Skeletal muscle satellite cell (primary cell): ENCODE measurements at regions not wholly inside any gene's neighbourhood (a gene's known extent, or its start where the extent isn't known, plus 50 kb on each side); places are given as distances from the start of the nearest gene placed in this dataset.

ENCODE experiments used
- H3K27me3 ChIP-seq: 2 replicates; pipeline ENCODE4 v1.7.0; 2013; ENCODE audit warnings: low read length; ENCODE audit not compliant: control insufficient read depth, insufficient read depth
- H3K36me3 ChIP-seq: 2 replicates; pipeline ENCODE4 v1.7.0; 2013; ENCODE audit warnings: mild to moderate bottlenecking, control low read depth, low read length; ENCODE audit not compliant: insufficient read depth
- H3K4me1 ChIP-seq: 2 replicates; pipeline ENCODE4 v1.7.0; 2013; ENCODE audit warnings: low read length; ENCODE audit not compliant: control insufficient read depth, insufficient read depth
- H3K4me2 ChIP-seq: 2 replicates; pipeline ENCODE4 v1.7.0; 2013; ENCODE audit warnings: mild to moderate bottlenecking, low read length
- H3K4me3 ChIP-seq: 2 replicates; pipeline ENCODE4 v1.7.0; 2013; ENCODE audit warnings: low read length
- H3K9ac ChIP-seq: 2 replicates; pipeline ENCODE4 v1.7.0; 2013; ENCODE audit warnings: mild to moderate bottlenecking, low read depth, low read length, moderate library complexity
- H3K9me3 ChIP-seq: replicated peaks from 2 replicates; pipeline ENCODE4 v1.7.0; 2013; ENCODE audit warnings: mild to moderate bottlenecking, control low read depth, low read length

GRCh38 chr5:61924251-61924650 is 381.8 kb upstream of the KIF2A start:
- H3K9ac ChIP-seq: no peak overlapping the region
- no peaks in the 10 kb centered on the region for H3K36me3 ChIP-seq
- no peaks in the 10 kb centered on the region for H3K27me3 ChIP-seq
- H3K4me3 ChIP-seq: no peak overlapping the region
- no peak overlapping the region for H3K4me2 ChIP-seq
- H3K4me1 ChIP-seq: peaks cover 5% of the 10 kb centered on the region
- H3K9me3 ChIP-seq: no peaks in the 10 kb centered on the region

GRCh38 chr5:61926911-61927310 is 379.1 kb upstream of the KIF2A start:
- Histone ChIP-seq H3K4me3 (no peak overlapping the region), H3K27me3 (no peaks in the 10 kb centered on the region), H3K4me1 (no peaks in the 10 kb centered on the region), H3K9me3 (no peaks in the 10 kb centered on the region), H3K4me2 (no peak overlapping the region), H3K9ac (no peak overlapping the region), H3K36me3 (no peaks in the 10 kb centered on the region)

- Histone ChIP-seq H3K4me3 (no peak overlapping the region), H3K9ac (no peak overlapping the region), H3K4me1 (no peaks in the 10 kb centered on the region), H3K9me3 (no peaks in the 10 kb centered on the region), H3K36me3 (no peaks in the 10 kb centered on the region), H3K4me2 (no peak overlapping the region), H3K27me3 (no peaks in the 10 kb centered on the region)
These were observed 374.8 kb upstream of the KIF2A start for GRCh38 chr5:61931236-61931635.

DNA sequence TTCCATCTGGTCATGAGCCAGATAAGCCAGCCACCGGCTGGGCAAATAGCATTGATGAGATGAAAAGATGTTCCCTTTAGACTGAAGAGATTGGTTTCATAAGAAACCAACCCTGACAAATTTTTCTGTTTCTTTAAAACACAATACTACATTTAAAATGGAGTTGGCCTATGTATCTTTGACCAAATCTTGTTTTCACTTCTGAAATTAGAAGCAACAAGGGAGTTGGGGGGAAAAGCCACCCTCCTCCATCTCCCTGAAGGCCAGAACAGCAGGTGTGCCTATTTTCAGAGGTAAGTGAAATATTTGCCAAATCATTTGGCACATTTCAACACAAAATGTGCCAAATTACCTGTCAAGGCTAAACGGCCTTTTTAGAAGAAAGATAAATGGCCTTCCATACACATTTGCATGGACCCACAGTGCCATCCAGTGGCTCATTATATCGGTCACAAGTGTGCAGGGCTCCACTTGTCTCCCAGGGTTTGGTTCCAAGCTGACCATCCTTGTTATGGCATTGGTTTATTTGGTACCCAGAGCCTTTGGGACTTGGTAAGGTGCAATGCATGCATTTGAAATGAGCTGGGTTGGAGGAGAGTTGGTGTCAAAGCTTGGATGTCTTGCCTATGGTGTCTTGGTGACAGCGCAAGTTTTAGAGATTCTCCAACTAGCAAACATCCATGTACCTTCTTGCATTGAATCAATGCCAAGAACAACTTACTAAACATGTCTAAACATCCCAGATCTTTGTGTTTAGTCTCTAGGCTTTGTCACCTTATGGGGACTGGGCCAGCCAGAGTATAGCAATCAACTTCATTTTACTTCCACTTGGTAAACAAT is 372.0 kb upstream of the KIF2A start:
- Histone ChIP-seq H3K4me3 (no peak overlapping the region), H3K27me3 (no peaks in the 10 kb centered on the region), H3K9ac (no peak overlapping the region), H3K9me3 (no peaks in the 10 kb centered on the region), H3K4me1 (no peaks in the 10 kb centered on the region), H3K4me2 (peak overlapping the region; percentile 23), H3K36me3 (no peaks in the 10 kb centered on the region)

- no peaks in the 10 kb centered on the region for H3K9me3 ChIP-seq
- H3K4me3 ChIP-seq: no peak overlapping the region
- no peak overlapping the region for H3K4me2 ChIP-seq
- H3K4me1 ChIP-seq: no peaks in the 10 kb centered on the region
- H3K9ac ChIP-seq: no peak overlapping the region
- H3K36me3 ChIP-seq: no peaks in the 10 kb centered on the region
- peaks cover 9% of the 10 kb centered on the region for H3K27me3 ChIP-seq
These were observed 364.4 kb upstream of the KIF2A start for GRCh38 chr5:61941637-61942036.

- no peak overlapping the region for H3K4me3 ChIP-seq
- H3K36me3 ChIP-seq: no peaks in the 10 kb centered on the region
- no peaks in the 10 kb centered on the region for H3K4me1 ChIP-seq
- no peak overlapping the region for H3K9ac ChIP-seq
- H3K27me3 ChIP-seq: peaks cover 9% of the 10 kb centered on the region
- H3K9me3 ChIP-seq: no peaks in the 10 kb centered on the region
- no peak overlapping the region for H3K4me2 ChIP-seq
These were observed 363.4 kb upstream of the KIF2A start for GRCh38 chr5:61942462-61943049.

- Histone ChIP-seq H3K4me2 (no peak overlapping the region), H3K9me3 (no peaks in the 10 kb centered on the region), H3K4me1 (no peaks in the 10 kb centered on the region), H3K36me3 (no peaks in the 10 kb centered on the region), H3K27me3 (peaks cover 9% of the 10 kb centered on the region), H3K9ac (no peak overlapping the region), H3K4me3 (no peak overlapping the region)
These were observed 362.3 kb upstream of the KIF2A start for GRCh38 chr5:61943713-61944112.

DNA sequence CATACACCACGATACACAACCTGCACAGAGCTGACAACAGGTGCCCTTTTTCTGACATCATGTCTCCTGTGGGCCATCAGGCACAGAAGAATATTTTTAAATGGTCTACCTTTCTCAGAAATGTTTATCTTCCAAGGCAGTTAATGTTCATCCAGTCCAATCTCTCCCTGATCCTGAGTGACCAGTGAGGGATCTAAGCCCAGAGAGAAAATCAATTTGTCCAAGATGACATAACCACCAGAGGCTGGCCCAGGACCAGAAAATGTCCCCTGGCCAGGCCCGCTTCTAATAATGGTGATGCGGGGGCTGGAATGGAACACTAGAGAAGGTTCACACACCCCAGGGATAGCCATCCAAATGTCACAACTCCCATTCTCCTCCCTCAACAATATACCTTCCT is 357.9 kb upstream of the KIF2A start:
- H3K27me3 ChIP-seq: peaks cover 4% of the 10 kb centered on the region
- no peaks in the 10 kb centered on the region for H3K9me3 ChIP-seq
- no peak overlapping the region for H3K4me2 ChIP-seq
- H3K9ac ChIP-seq: no peak overlapping the region
- H3K4me1 ChIP-seq: no peaks in the 10 kb centered on the region
- no peak overlapping the region for H3K4me3 ChIP-seq
- no peaks in the 10 kb centered on the region for H3K36me3 ChIP-seq

DNA sequence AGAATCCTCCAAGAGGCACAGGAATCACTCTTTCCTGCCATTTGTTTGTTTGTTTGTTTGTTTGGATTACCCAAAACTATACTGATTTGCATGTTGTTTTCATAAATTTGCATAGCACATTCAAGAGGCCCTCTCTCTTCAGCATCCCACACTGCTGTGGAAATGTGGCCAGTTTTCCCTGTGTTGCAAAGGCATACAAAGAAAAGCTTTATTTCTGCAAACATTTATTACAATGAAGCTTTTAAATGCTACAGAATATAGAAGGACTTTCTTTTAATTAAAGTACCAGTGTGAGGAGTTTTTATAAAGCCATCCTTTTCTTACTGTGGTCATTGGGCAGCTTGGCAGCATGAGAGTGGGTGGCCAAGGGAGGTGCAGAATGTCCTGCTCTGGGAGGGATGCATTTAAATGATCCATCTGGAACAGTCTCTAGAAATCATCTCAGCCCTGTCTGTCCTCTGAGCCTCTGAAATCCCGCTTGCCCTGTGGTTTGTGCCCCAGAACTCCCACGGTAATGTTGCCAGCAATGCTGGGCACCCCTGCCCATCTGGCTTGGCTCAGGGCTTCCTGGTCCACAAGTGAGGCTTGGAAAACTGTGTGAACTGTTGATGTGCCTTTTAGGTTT is 356.8 kb upstream of the KIF2A start:
- H3K27me3 ChIP-seq: peaks cover 5% of the 10 kb centered on the region
- no peak overlapping the region for H3K4me2 ChIP-seq
- H3K4me1 ChIP-seq: no peaks in the 10 kb centered on the region
- H3K4me3 ChIP-seq: no peak overlapping the region
- no peaks in the 10 kb centered on the region for H3K36me3 ChIP-seq
- no peaks in the 10 kb centered on the region for H3K9me3 ChIP-seq
- H3K9ac ChIP-seq: no peak overlapping the region

DNA sequence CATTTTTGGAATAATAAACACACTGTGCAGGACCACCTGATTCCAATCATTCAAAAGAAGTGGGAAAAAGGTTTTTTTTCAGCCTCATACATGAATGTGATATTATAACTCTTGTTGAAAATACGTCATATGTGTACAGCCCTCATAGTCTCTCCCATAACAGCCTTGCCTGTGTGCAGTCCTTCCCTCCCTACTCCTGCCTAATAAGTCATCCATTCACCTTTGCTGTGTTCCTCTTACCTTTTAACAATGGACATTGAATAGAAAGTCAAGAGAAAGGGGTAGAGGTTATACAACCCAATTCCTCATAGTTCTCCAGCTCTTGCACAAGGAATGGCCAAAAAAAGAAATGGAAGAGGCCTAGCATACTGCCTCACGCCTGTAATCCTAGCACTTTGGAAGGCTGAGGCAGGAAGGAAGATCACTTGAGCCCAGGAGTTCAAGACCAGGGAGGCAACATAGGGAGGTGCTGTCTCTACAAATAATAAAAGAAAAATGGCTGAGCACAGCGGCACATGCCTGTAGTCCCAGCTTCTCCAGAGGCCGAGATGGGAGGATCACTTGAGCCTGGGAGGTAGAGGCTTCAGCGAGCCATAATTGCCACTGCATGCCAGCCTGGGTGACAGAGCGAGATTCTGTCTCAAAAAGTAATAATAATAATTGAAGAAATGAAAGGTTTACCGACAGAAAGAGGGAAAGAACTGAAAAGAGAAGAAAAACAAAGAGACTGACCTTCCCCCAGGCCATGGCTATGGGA is 356.1 kb upstream of the KIF2A start:
- Histone ChIP-seq H3K36me3 (no peaks in the 10 kb centered on the region), H3K4me3 (no peak overlapping the region), H3K27me3 (peaks cover 5% of the 10 kb centered on the region), H3K9ac (no peak overlapping the region), H3K4me2 (no peak overlapping the region), H3K9me3 (no peaks in the 10 kb centered on the region), H3K4me1 (no peaks in the 10 kb centered on the region)

GRCh38 chr5:61951295-61951694 is 354.7 kb upstream of the KIF2A start:
- H3K27me3 ChIP-seq: peaks cover 4% of the 10 kb centered on the region
- H3K9ac ChIP-seq: no peak overlapping the region
- H3K4me1 ChIP-seq: no peaks in the 10 kb centered on the region
- H3K4me3 ChIP-seq: no peak overlapping the region
- no peaks in the 10 kb centered on the region for H3K36me3 ChIP-seq
- H3K4me2 ChIP-seq: no peak overlapping the region
- no peaks in the 10 kb centered on the region for H3K9me3 ChIP-seq
